Astrocyte of the cerebellum (primary cell): ENCODE measurements at regions not wholly inside any gene's neighbourhood (a gene's known extent, or its start where the extent isn't known, plus 50 kb on each side); places are given as distances from the start of the nearest gene placed in this dataset.
"Not testable (repeated sequence)": the region's sequence is repeated elsewhere in the genome, so short reads cannot be mapped to it uniquely, and the experiment has no call there.

Source experiments
- DNase-seq: peaks from one replicate; pipeline ENCODE4 v3.0.0-alpha.2; 2011; ENCODE audit warnings: low read depth
- H3K4me3 ChIP-seq: 2 replicates; pipeline ENCODE4 v1.5.1; 2011; ENCODE audit warnings: mild to moderate bottlenecking, low read depth, low read length, moderate library complexity
- CTCF ChIP-seq: IDR thresholded peaks from 2 replicates; pipeline ENCODE4 v1.5.1; 2012; ENCODE audit warnings: low read length, low read depth, moderate library complexity, mild to moderate bottlenecking; ENCODE audit errors: missing control alignments
- in situ Hi-C: cut with HindIII; loops from 2 replicates; pipeline ENCODE4 v1.10.0; 2017; ENCODE audit warnings: low sequenced_read_pairs

GRCh38 chr4:98828801-98829200 lies 100.1 kb downstream of the EIF4E start:
- no peak for TF ChIP-seq CTCF
- in situ Hi-C loops: no loop called here
- no peak for DNase-seq
- H3K4me3 ChIP-seq: no peak overlapping the region

GRCh38 chr4:98827661-98828060 lies 101.3 kb downstream of the EIF4E start:
- no peak for TF ChIP-seq CTCF
- in situ Hi-C loops: no loop called here
- no peak overlapping the region for H3K4me3 ChIP-seq
- DNase-seq: no peak

GRCh38 chr4:98822144-98822543 lies 106.8 kb downstream of the EIF4E start:
- no peak for DNase-seq
- no peak overlapping the region for H3K4me3 ChIP-seq
- in situ Hi-C loops: no loop called here
- no peak for TF ChIP-seq CTCF

GRCh38 chr4:98818116-98818515 lies 110.8 kb downstream of the EIF4E start:
- in situ Hi-C loops, DNase-seq, H3K4me3 ChIP-seq: not testable (repeated sequence)

GRCh38 chr4:98816816-98817215 lies 112.1 kb downstream of the EIF4E start:
- no peak for TF ChIP-seq CTCF
- in situ Hi-C loops: no loop called here
- no peak overlapping the region for H3K4me3 ChIP-seq
- no peak for DNase-seq

- no peak overlapping the region for H3K4me3 ChIP-seq
- no peak for TF ChIP-seq CTCF
- DNase-seq: no peak
- in situ Hi-C loops: no loop called here
These were observed 112.5 kb downstream of the EIF4E start for GRCh38 chr4:98816386-98816785.

GRCh38 chr4:98804403-98804802 lies 124.5 kb downstream of the EIF4E start:
- DNase-seq: no peak
- H3K4me3 ChIP-seq: no peak overlapping the region
- in situ Hi-C loops: no loop called here
- no peak for TF ChIP-seq CTCF
